HEK293 (cell line): ENCODE measurements at regions not wholly inside any gene's neighbourhood (a gene's known extent, or its start where the extent isn't known, plus 50 kb on each side); places are given as distances from the start of the nearest gene placed in this dataset.

Source experiments
- CTCF ChIA-PET: fragments of 350-600 bp; formaldehyde crosslinking; extraction: SDS; loops from one replicate; lab custom pipeline; 2021; ENCODE audit warnings: antibody characterized with exemption; lab: Yijun Ruan, JAX
- POLR2A ChIA-PET: fragments of 300-600 bp; formaldehyde crosslinking; extraction: SDS; loops from one replicate; lab custom pipeline; 2020; ENCODE audit warnings: antibody characterized with exemption, inconsistent platforms; lab: Yijun Ruan, JAX
- H3K27ac ChIP-seq: fragments of 200-500 bp; sonication (Bioruptor generic); 2 replicates; pipeline ENCODE4 v1.5.1; 2014; ENCODE audit warnings: low read depth, low read length, control low read depth, inconsistent platforms; ENCODE audit errors: extremely low read depth
- H3K36me3 ChIP-seq, 2 experiments: fragments of 200-500 bp in 1 of 2; sonication (Bioruptor generic) in 1 of 2; 1 replicate in 1 of 2; 2 replicates in 1 of 2; pipeline ENCODE4 v1.5.1; 2014 to 2017; ENCODE audit warnings: inconsistent platforms in 2 of 2, low read length in 2 of 2; ENCODE audit not compliant: control insufficient read depth in 2 of 2, insufficient read depth in 1 of 2
- H3K4me1 ChIP-seq: fragments of 200-500 bp; sonication (Bioruptor generic); 2 replicates; pipeline ENCODE4 v1.5.1; 2014; ENCODE audit warnings: mild to moderate bottlenecking, low read length, inconsistent platforms; ENCODE audit not compliant: control insufficient read depth, insufficient read depth
- H3K4me3 ChIP-seq: 2 replicates; pipeline ENCODE4 v1.5.1; 2011; ENCODE audit warnings: low read depth, mild to moderate bottlenecking, control low read depth, low read length, moderate library complexity
- H3K9me3 ChIP-seq: fragments of 200-500 bp; sonication (Bioruptor generic); 2 replicates; pipeline ENCODE4 v1.5.1; 2014; ENCODE audit warnings: low read depth, low read length, inconsistent platforms; ENCODE audit not compliant: control insufficient read depth, insufficient read depth
- GLI4 ChIP-seq: fragments of 450-650 bp; formaldehyde crosslinking; IDR thresholded peaks from 2 replicates; pipeline ENCODE4 v1.5.1; 2016; ENCODE audit warnings: missing biosample characterization, missing genetic modification characterization
- HOXD13 ChIP-seq: sonication (generic); formaldehyde crosslinking; IDR thresholded peaks from 2 replicates; pipeline ENCODE4 v1.8.0; 2022; ENCODE audit warnings: missing genetic modification reagents, borderline replicate concordance
- MEIS1 ChIP-seq: sonication (generic); formaldehyde crosslinking; IDR thresholded peaks from 2 replicates; pipeline ENCODE4 v1.8.1; 2022; ENCODE audit warnings: missing genetic modification reagents, mild to moderate bottlenecking, borderline replicate concordance
- PATZ1 ChIP-seq: fragments of 450-650 bp; formaldehyde crosslinking; IDR thresholded peaks from 2 replicates; pipeline ENCODE4 v1.5.1; 2016; ENCODE audit warnings: missing biosample characterization, missing genetic modification characterization
- PRDM10 ChIP-seq: fragments of 450-650 bp; formaldehyde crosslinking; IDR thresholded peaks from 2 replicates; pipeline ENCODE4 v1.5.1; 2016; ENCODE audit warnings: missing biosample characterization, missing genetic modification characterization
- PRDM2 ChIP-seq: fragments of 450-650 bp; formaldehyde crosslinking; IDR thresholded peaks from 2 replicates; pipeline ENCODE4 v1.5.1; 2016; ENCODE audit warnings: missing biosample characterization, missing genetic modification characterization, borderline replicate concordance
- SCRT1 ChIP-seq: fragments of 450-650 bp; formaldehyde crosslinking; IDR thresholded peaks from 2 replicates; pipeline ENCODE4 v1.5.1; 2016; ENCODE audit warnings: missing biosample characterization, missing genetic modification characterization, borderline replicate concordance
- TRIM28 ChIP-seq: IDR thresholded peaks from 2 replicates; pipeline ENCODE4 v1.6.1; 2011; ENCODE audit warnings: low read length, control low read depth, borderline replicate concordance
- ZBTB20 ChIP-seq: fragments of 450-650 bp; formaldehyde crosslinking; IDR thresholded peaks from 2 replicates; pipeline ENCODE4 v1.5.1; 2016; ENCODE audit warnings: missing biosample characterization, missing genetic modification characterization
- ZNF184 ChIP-seq: fragments of 450-650 bp; IDR thresholded peaks from 2 replicates; pipeline ENCODE4 v1.5.1; 2018; ENCODE audit warnings: missing biosample characterization, mild to moderate bottlenecking, missing genetic modification characterization
- ZNF2 ChIP-seq: fragments of 450-650 bp; formaldehyde crosslinking; IDR thresholded peaks from 2 replicates; pipeline ENCODE4 v1.5.1; 2016; ENCODE audit warnings: missing biosample characterization, missing genetic modification characterization
- ZNF223 ChIP-seq: fragments of 450-650 bp; formaldehyde crosslinking; IDR thresholded peaks from 2 replicates; pipeline ENCODE4 v1.5.1; 2016; ENCODE audit warnings: missing biosample characterization, missing genetic modification characterization
- ZNF26 ChIP-seq: fragments of 450-650 bp; formaldehyde crosslinking; IDR thresholded peaks from 2 replicates; pipeline ENCODE4 v1.5.1; 2016; ENCODE audit warnings: missing biosample characterization, missing genetic modification characterization
- ZNF335 ChIP-seq: fragments of 450-650 bp; formaldehyde crosslinking; conservative IDR thresholded peaks from 2 replicates; pipeline ENCODE4 v1.5.1; 2016; ENCODE audit warnings: missing biosample characterization, missing genetic modification characterization
- ZNF354C ChIP-seq: fragments of 450-650 bp; formaldehyde crosslinking; IDR thresholded peaks from 2 replicates; pipeline ENCODE4 v1.5.1; 2016; ENCODE audit warnings: missing biosample characterization, missing genetic modification characterization, low read depth, borderline replicate concordance
- ZNF391 ChIP-seq: fragments of 450-650 bp; formaldehyde crosslinking; IDR thresholded peaks from 2 replicates; pipeline ENCODE4 v1.5.1; 2016; ENCODE audit warnings: low read depth, missing biosample characterization, missing genetic modification characterization, borderline replicate concordance
- ZNF518A ChIP-seq: fragments of 450-650 bp; formaldehyde crosslinking; conservative IDR thresholded peaks from 2 replicates; pipeline ENCODE4 v1.5.1; 2016; ENCODE audit warnings: low read depth, missing biosample characterization, missing genetic modification characterization
- ZNF792 ChIP-seq: fragments of 450-650 bp; formaldehyde crosslinking; IDR thresholded peaks from 2 replicates; pipeline ENCODE4 v1.5.1; 2016; ENCODE audit warnings: missing biosample characterization, missing genetic modification characterization

- H3K9me3 ChIP-seq = no peaks in the 10 kb centered on the region
- peaks cover 23% of the 10 kb centered on the region for H3K4me1 ChIP-seq
- no peaks in the 10 kb centered on the region for H3K36me3 ChIP-seq
- peak overlapping the region; percentile 75 for H3K27ac ChIP-seq
- ChIA-PET POLR2A (interaction anchor here (0.6 kb wide), 1 partner anchor 231 kb away, joined by 4 read pairs; no protein-coding TSS in a partner anchor), CTCF (interaction anchor here (0.6 to 1.0 kb wide), 3 partner anchors 9 to 411 kb away, joined by 3 read pairs; no protein-coding TSS in a partner anchor)
- H3K4me3 ChIP-seq = no peak overlapping the region
- TF ChIP-seq PRDM10 (tag by site-specific recombination) (peak; percentile 62), ZNF518A (no peak), ZNF391 (tag by site-specific recombination) (no peak), PATZ1 (tag by site-specific recombination) (no peak), TRIM28 (no peak), SCRT1 (tag by site-specific recombination) (no peak), GLI4 (no peak), HOXD13 (peak; percentile 14; the same call in 1 of the 2 replicates), ZNF223 (tag by site-specific recombination) (peak; percentile 46; the same call in 1 of the 2 replicates), ZBTB20 (tag by site-specific recombination) (no peak), ZNF26 (tag by site-specific recombination) (no peak), PRDM2 (tag by site-specific recombination) (no peak), ZNF2 (tag by site-specific recombination) (no peak), ZNF354C (tag by site-specific recombination) (no peak), ZNF184 (tag by site-specific recombination) (no peak), MEIS1 (no peak), ZNF792 (tag by site-specific recombination) (no peak), ZNF335 (0 out of 2 replicates have a peak, but pooled peaks have one; percentile 5)
Observed at GRCh38 chr6:90678049-90678779, 91.3 kb upstream of the MAP3K7 start.
